SH-SY5Y (cell line): ENCODE measurements at regions not wholly inside any gene's neighbourhood (a gene's known extent, or its start where the extent isn't known, plus 50 kb on each side); places are given as distances from the start of the nearest gene placed in this dataset.

Experiments used
- GATA2 ChIP-seq: IDR thresholded peaks from 2 replicates; pipeline ENCODE4 v1.6.1; 2011; ENCODE audit warnings: mild to moderate bottlenecking, low read depth, low read length
- GATA3 ChIP-seq: IDR thresholded peaks from 2 replicates; pipeline ENCODE4 v1.6.1; 2011; ENCODE audit warnings: low read depth, mild to moderate bottlenecking, low read length, moderate library complexity

DNA sequence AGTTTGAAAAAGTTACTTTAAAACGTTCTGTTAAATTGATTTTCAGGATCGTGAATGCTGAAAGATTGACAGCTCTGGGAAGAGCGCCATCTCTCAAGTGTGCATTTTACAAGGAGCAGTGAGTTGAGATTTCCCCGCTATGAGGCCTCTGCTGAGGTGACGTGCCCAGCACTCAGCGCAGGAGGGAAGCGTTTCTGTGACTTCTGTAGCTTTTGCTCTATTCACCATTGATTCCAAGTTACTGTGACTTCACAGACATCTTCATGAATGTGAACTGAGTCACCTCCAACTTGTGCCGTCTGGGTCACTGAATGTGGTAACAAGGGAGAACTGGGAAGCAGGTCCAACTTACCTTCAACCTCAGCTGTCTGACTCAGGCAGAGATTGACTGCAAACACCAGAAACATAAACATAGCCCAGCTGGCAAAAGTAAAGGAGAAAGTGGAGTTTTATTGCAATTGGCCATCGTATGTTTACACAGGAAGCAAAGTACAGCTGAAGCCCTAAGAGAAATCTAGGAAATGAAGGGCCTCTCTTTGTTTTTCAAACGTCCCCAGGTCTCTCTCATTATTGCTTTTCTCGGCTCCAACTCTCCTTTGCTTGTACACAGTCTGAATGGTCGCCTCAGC is 428.8 kb upstream of the CLINT1 start:
- TF ChIP-seq GATA2, result no peak
- no peak for TF ChIP-seq GATA3
